NCI-H2107 treated with DMSO at 0.1 percent for 48 hours (cell line): ENCODE measurements at regions not wholly inside any gene's neighbourhood (a gene's known extent, or its start where the extent isn't known, plus 50 kb on each side); places are given as distances from the start of the nearest gene placed in this dataset.
"Not testable (repeated sequence)": the region's sequence is repeated elsewhere in the genome, so short reads cannot be mapped to it uniquely, and the experiment has no call there.

Experiments
- DNase-seq: peaks from one replicate; lab custom pipeline; 2025; ENCODE audit not compliant: unreplicated experiment; lab: John Stamatoyannopoulos, UW

DNA sequence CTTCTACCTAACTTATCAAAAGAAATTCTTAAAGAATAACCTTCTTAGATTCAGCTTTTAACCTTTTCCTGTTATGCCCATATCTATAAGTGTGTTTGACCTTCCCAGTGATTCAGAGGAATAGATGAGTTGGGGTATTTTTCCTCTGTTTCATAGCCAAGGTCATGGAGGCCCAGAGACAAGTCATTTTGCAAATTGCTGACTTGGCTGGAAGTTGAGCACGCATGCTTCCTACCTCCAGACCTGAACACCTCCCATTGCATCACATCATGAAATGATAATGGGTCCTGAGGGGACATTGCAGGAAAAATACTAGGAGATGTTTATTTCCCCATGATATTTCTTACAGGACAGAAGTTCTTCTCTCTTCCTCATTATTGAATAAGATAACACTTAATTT is 158.6 kb upstream of the LMCD1 start:
- no peak for DNase-seq

DNA sequence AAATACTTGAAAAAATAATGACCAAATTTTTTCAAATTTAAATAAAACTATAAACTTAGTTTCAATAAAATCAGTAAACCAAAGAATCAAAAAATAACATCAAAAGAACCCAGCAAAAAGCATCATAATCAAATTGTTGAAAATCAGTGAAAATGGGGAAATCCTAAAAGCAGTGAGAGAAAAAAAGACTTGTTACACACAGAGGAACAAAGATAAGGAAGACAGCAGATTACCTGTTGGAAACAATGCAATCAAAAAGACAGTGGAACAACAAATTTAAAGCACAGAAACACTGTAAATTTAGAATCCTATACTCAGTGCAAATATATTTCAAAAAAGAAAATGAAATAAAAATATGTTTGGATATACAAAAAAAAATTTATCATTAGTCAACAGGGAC is 156.2 kb upstream of the LMCD1 start:
- no peak for DNase-seq

DNA sequence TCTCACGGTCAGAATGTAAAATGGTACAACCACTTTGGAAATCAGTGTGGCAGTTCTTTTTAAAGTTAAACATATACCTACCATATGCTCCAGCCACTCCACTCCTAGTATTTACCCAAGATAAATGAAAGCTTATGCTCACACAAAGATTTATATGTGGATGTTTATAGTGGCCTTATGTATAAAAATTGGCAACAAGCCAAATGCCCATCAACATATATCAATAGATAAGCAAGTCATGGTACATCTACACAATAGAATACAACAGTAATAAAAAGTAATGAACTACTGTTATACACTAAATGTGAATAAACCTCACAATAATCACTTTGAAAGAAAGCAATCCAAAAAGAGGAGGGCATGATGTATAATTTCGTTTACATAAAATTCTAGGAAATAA is 153.5 kb upstream of the LMCD1 start:
- DNase-seq: no peak

DNA sequence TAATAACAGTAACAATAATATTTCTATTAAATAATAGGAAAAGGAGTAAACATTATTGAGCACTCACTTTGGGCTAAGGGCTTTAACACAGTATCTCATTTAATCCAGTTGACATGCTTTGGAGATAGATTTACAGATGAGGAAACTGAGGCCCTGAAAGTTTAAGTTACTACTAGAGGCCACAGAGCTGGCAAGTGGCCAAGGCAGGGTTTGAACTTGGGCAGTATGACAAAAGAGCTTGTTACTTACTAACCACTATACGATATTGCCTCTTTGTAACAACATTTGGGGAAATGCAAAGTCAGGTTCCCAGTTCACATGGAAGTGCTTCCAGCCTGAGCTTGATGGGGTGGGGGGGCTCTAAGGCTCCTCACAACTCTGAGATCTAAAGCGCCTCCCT is 149.1 kb upstream of the LMCD1 start:
- no peak for DNase-seq

DNA sequence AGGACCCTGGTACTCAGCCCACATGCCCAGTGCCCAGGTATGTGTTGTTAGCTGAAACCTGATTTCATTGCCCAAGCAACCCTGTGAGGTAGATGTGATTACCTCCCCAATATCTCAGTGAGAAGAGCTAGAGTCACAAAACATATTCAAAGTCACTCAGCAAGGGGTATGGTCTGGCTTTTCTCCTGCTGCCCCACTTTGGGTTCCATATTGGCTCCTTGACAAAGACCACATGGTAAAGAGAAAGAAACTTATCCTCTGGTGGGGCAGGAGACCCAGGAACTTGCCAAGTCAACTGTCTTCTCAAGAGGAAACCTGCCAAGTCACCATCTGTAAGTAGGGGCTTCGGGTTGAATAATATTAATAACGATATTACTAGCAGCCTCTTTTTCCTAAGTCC is 148.3 kb upstream of the LMCD1 start:
- DNase-seq: no peak

DNA sequence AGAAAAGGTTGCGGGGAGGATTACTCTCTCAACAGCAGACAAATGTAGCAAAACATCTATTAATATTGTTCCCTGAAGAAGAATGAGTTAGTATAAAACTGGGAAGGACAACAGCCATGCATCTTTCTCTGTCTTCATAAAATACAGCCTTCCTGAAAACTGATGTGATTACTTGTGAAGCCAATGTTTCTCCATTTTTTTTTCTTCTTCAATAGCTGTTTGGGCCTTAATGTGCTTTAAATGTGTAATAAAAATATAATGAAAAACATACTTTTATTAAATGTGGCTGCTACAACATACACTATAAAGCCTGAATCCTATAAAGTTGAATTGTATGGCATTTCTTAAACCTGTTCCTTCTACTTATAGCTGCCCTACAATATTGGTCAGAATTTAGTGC is 146.3 kb upstream of the LMCD1 start:
- no peak for DNase-seq

DNA sequence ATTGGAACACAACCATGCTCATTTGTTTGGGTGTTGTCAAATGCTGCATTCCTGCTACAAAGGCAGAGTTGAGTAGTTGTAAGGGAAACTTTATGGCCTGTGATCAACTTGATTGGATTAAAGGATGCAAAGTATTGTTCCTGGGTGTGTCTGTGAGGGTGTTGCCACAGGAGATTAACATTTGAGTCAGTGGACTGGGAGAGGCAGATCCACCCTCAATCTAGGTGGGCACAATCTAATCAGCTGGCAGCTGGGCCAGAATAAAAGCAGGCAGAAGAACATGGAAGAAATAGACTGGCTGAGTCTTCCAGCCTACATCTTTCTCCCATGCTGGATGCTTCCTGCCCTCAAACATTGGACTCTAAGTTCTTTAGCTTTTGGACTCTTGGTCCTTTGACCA is 145.6 kb upstream of the LMCD1 start:
- DNase-seq: not testable (repeated sequence)

DNA sequence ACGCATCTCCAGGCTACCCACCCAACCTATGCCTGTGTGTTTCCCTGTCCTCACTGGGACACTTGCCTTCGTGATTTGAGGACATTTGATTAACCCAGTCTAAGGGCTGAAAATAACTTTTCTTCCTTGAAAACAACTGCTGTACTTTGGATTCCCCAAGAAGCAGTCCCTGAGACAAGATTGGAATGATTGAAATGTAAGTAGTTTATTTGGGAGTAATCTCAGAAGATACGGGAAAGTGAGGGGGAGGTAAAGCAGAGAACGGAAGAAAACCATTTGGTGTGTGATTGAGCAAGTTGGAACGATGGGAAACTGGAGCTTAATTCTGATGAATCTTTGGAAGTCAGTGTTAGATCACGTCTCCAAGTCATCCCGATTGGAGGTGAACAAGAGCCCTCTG is 143.8 kb upstream of the LMCD1 start:
- no peak for DNase-seq

DNA sequence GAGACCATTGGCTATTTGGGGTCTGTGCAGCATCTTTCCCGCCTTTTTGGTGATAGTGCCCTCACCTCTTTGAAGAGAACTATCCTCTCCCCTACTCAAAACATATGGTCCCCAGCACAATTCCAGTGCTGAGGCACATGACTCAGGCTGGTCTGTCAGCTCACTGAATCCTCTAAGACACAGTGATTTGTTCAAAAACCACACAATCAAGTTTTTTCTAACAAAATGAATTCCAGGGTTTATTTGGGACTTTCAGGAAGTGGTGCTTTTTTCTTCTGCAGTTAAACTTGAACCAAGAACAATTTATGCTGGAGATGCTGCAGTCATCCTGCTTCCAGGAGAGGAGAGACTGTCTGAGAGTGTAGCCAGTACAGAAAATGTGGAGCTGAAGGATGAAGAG is 142.5 kb upstream of the LMCD1 start:
- DNase-seq: no peak

DNA sequence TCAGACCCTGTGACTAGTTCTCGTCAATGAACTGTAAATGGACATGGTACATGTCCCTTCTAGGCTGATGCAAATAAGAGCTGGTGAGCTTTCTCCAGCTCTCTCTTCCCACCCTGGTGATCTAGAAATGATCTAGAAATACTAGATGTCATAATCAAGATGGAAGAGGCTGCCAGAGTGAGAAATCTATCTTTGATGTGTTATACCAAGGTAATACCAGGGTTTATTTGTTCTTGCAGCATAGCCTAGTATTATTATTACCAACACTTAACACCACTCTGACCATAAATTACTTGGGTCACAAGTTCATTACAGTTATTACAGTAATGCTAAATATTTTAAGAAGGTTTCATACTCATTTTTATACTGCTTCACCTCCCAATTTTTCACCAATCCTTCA is 138.4 kb upstream of the LMCD1 start:
- no peak for DNase-seq

DNA sequence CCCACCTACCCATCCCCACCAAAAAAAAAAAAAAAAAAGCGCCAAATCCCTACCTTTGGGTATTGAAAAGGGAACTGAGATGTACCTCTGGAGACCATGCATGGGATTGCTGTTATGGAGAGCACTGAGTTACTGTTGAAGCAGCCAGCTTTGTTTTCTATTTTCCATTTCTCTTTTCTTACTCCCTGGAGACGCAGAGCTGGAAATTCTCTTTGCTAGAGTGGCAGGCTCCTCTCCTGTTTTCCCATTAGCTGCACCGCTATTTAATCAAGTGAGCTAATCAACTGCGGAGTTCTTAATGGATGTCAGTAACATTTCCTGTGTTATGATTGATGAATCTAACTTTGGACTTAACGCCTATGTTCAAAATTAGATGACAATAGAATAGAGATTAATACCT is 136.1 kb upstream of the LMCD1 start:
- DNase-seq: no peak

DNA sequence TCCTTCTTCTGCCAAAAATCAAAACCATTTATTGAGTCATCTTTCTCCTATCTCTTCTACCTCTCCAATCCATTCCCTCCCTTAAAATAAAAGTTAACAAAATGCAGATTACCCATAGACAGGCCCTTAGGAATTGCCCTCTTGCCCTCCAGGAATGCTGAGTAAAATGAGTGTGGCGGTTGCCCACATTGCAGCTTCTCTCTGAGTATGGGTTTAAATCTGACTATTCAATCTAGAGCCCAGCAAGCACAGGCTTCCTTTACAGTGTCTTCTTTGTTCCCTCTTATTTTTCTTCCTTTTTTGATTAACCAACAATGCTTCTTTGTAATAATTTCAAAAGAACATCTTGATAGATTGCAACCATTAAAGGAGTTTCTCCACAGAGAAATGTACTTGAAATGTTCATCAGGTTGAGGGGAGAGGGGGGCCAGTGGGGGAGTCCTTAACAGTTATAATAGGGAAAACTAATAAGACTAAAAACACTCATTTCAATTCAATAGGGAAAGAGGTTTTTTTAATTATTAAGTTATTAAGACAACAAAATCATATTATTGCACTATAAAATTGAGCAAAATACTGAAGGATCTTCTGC is 135.3 kb upstream of the LMCD1 start:
- DNase-seq: no peak

DNA sequence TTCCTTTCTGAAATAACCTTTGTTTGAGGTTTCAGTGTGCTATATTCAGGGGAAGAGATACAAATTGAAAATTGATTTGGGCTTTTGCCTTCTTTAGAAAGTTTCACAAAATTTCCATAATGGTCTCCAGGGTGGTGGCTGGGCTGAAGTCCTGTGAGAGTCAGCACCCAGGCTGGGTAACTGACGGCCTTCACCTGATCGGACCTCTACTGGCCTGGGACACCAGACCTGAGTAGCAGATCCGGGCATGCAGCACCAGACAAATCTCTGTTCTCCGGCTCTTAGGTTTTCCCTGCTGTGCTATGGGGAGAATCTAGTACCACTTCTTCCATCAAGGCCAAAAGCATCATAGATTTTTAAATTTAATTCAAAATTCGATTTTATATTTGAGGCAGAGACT is 133.0 kb upstream of the LMCD1 start:
- DNase-seq: no peak

DNA sequence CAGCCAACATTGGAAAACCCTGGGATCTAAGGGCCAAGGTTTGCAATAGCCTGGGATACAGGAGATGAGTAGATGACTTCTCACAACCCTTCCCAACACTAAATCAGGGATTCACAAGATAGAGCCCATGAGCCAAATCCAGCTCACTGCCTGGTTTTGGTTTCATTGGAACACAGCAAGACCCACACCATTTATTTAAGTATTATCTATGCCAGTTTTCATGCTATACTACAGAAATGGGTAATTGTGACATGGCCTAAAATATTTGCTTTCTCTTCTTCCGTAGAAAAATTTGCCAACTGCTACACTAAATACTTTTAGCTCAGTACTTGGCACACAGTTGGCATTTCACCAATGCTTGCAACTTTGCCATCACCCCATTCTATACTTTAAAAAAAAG is 132.0 kb upstream of the LMCD1 start:
- DNase-seq: no peak

DNA sequence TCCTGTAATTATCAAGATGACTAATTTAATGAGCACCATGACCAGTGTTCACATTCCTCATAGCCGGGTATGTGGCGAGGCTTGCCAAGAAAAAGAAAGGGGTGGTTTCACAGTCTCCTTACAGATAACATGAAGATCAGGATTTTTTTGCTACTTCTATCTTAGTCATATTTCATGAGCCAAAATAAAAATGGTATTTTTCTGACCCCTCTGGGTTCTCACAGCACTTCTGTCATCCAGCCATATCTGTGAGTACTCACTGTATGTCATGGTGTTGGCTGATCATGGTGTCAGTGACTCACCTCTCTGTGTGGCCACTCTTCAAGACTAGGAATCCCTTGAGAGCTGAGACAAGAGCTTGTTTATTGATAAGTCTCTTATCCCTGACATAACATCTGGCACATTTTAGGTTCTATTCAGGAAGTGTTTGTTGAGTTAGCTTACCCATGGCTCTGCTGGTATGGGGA is 130.5 kb upstream of the LMCD1 start:
- DNase-seq: no peak

DNA sequence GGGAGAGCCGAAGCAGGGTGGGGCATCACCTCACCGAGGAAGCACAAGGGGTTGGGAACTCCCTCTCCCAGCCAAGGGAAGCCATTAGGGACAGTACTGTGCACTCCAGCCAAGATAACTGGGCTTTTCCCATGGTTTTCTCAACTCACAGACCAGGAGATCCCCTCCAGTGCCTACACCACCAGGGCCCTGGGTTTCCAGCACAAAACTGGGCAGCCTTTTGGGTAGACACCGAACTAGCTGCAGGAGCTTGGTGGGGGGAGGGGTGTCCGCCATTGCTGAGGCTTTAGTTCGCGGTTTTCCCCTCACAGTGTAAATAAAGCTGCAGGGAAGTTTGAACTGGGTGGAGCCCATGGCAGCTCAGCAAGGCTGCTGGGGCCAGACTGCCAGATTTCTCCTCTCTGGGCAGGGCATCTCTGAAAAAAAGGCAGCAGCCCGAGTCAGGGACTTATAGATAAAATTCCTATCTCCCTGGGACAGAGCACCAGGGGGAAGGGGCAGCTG is 129.6 kb upstream of the LMCD1 start:
- DNase-seq: no peak

DNA sequence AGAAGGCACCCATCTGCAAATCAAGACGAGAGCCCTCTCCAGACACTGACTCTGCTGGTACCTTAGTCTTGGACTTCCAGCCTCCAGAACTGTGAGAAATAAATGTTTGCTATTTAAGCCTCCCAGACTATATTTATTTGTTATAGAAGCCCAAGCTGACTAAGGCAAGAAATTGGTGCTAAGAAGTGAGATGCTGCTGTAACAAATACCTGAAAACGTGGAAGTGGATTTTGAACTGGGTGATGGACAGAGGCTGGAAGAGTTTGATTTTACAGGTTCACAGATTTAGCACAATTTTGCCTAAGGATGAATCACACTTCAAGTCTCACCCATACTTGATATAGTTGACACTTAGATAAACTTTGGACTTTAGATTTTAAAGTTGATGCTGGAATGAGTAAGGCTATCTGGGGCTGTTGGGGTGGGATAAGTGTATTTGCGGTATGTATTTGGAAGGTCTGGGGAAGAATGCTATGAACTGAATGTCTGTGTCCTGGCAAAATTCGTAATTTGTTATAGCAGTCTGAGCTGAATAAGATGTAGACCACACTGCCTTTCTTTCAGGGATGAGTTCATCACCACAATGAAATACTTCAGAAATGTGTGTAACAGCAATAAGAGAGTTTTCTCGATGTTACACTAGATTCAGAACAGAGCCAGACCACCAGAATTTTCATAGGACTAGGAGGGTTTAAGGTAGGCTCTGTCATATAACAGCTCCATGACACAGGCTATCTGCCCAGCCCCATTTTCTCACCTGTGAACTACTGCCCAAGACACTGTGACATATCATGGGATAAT is 120.5 kb upstream of the LMCD1 start:
- DNase-seq: no peak

DNA sequence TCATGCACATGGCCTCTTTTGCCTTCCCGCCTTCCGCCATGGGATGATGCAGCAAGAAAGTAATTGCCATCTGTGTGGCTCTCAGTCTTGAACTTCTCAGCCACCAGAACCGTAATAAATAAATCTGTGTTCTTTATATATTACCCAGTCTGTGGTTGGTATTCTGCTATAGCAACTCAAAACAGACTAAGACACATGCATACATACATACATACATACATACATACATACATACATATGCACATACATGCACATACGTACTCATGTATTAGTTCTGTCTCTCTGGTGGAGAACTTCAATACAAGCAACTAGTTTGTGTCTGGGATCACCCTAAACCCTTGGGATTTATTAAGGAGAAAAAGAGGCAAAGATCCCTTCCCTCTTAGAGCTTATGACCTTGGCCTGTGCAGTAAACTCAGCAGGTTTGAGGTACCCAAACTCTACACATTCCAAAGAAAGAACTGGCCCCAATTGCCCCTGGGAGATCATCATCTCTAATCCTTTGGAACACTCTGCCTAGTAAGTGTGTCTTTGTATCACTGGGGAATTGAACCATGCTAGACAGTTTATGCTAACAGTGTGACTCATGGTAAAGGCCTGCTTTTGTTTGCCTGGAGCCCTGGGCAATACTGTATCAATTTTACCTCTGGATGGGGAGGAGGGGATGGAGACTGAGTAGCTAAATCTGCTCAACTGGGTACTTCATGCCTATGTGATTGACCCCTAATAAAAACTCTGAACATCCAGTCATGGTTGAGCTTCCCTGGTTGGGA is 115.6 kb upstream of the LMCD1 start:
- no peak for DNase-seq

DNA sequence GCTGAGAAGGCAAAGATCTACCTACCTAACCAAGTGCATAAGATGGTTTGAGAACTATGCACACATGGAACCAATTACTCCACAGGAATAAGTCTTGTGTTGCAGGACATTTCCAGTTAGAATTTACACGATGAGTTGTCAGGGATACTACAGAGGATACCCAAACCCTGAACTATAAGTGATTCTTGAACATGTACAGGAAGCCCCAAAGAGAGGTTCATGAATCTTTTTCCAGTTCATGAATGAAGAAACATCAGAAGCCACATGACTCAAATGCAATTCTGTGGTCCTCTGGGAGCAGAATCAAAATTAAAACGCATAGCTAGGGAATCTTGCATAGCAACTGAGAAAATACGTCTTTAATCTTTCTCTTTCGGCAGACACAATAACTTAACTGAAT is 114.1 kb upstream of the LMCD1 start:
- no peak for DNase-seq

DNA sequence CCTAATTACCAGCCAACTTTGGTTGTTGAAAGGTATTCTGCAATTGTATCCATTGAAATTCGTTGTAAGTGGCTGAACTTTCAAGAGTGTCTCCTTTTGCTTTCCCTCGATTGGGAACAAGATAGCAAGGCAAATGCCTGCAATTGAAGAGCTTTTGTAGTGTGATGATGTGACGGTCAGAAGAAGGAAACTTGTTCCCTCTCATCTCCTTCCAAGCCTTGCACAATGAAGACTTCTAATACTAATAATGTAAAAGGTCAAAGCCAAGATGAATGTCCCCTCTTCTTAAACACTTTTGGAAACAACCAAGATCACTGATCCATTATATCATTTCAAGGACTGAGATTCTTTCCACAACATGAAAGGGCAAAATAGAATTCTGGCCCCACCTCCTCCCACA is 101.9 kb upstream of the LMCD1 start:
- no peak for DNase-seq

DNA sequence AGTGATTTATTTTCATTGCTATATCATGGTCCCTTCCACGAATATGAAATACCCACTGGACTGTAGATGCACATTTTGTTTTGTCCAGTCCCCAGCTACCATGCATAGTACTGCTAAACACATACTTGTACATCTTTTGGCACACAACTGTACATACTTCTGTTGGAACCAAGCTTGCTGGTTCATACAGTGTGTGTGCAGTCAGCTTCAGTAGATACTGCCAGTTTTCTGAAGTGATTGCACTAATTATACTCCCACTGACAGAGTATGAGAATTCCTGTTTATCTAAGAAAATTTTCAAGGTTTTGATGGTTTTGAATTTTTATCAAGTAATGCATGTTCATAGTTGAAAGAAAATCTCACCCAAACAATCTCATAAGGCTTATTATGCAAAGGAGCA is 100.7 kb upstream of the LMCD1 start:
- DNase-seq: no peak

DNA sequence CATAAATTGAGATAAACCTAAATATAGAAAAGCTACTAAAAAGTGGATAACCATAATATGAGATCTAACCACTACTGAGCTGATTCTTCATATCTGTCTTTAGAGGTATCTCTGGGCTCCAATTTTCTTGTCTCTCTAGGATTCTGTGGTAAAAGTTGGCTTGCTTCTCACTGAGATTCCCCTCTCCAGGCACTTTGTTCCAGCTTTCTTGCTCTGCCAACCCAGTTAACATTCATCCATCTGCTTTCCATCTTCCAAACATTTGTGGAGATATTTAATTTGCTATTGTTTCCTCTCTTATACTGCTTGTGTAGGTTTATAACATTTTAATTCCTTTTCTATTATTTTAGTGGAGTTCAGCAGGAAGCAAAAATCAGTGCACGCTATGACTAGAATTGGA is 97.6 kb upstream of the LMCD1 start:
- no peak for DNase-seq
